K562 (cell line): ENCODE measurements at regions not wholly inside any gene's neighbourhood (a gene's known extent, or its start where the extent isn't known, plus 50 kb on each side); places are given as distances from the start of the nearest gene placed in this dataset.
A peak's percentile ranks its signal among the peaks of the same experiment; 100 is the strongest.

Source experiments
- ARID4B ChIP-seq: sonication (generic); formaldehyde crosslinking; IDR thresholded peaks from 2 replicates; pipeline ENCODE4 v1.8.0; 2022; ENCODE audit warnings: mild to moderate bottlenecking, missing genetic modification reagents
- BCLAF1 ChIP-seq, 2 experiments: fragments of 450-650 bp in 1 of 2; IDR thresholded peaks; 2 replicates each; pipeline ENCODE4 v1.6.1; 2011 to 2017; ENCODE audit warnings: low read depth in 2 of 2, antibody characterized with exemption in 1 of 2, borderline replicate concordance in 1 of 2, low read length in 1 of 2, mild to moderate bottlenecking in 1 of 2, mixed read lengths in 1 of 2; ENCODE audit not compliant: control insufficient read depth in 1 of 2
- C11orf30 ChIP-seq: fragments of 450-650 bp; IDR thresholded peaks from 2 replicates; pipeline ENCODE4 v1.6.1; 2016; ENCODE audit warnings: low read depth, mild to moderate bottlenecking
- CREB3 ChIP-seq: fragments of 450-650 bp; conservative IDR thresholded peaks from 2 replicates; pipeline ENCODE4 v1.6.1; 2016; ENCODE audit warnings: missing genetic modification characterization, low read depth, mild to moderate bottlenecking, missing compliant biosample characterization, moderate library complexity
- KLF16 ChIP-seq: IDR thresholded peaks from 2 replicates; pipeline ENCODE4 v1.6.1; 2016; ENCODE audit warnings: antibody characterized with exemption
- MXI1 ChIP-seq: IDR thresholded peaks from 2 replicates; pipeline ENCODE4 v1.6.1; 2011; ENCODE audit warnings: low read depth, mild to moderate bottlenecking, improper control_type of control experiment, low read length
- POLR2B ChIP-seq: fragments of 450-650 bp; IDR thresholded peaks from 2 replicates; pipeline ENCODE4 v1.6.1; 2018; ENCODE audit warnings: low read depth; ENCODE audit not compliant: partially characterized antibody
- RAD21 ChIP-seq, 2 experiments: fragments of 250-450 bp in 1 of 2; fragments of 450-650 bp in 1 of 2; sonication (Bioruptor Pico) in 1 of 2; formaldehyde crosslinking in 1 of 2; IDR thresholded peaks in 1 of 2; conservative IDR thresholded peaks in 1 of 2; 2 replicates each; pipeline versions ENCODE4 v1.4.0 to v1.8.0; 2020 to 2022; ENCODE audit warnings: mild to moderate bottlenecking in 2 of 2, moderate library complexity in 1 of 2
- RBM15 ChIP-seq: fragments of 200-400 bp; formaldehyde crosslinking; IDR thresholded peaks from 2 replicates; pipeline ENCODE4 v1.6.1; 2018; ENCODE audit warnings: mild to moderate bottlenecking, low read length, moderate library complexity; ENCODE audit not compliant: insufficient read depth
- SETDB1 ChIP-seq: IDR thresholded peaks from one replicate; pipeline ENCODE4 v1.6.1; 2012; ENCODE audit warnings: low read length, control low read depth, inconsistent platforms
- ZNF12 ChIP-seq: sonication (generic); formaldehyde crosslinking; IDR thresholded peaks from 2 replicates; pipeline ENCODE4 v1.4.0; 2020; ENCODE audit warnings: mild to moderate bottlenecking, missing genetic modification reagents
- ZNF217 ChIP-seq: sonication (generic); formaldehyde crosslinking; IDR thresholded peaks from 2 replicates; pipeline ENCODE4 v1.8.0; 2022; ENCODE audit warnings: mild to moderate bottlenecking, missing genetic modification reagents
- ZNF24 ChIP-seq: fragments of 450-650 bp; IDR thresholded peaks from 2 replicates; pipeline ENCODE4 v1.6.1; 2016
- ZNF589 ChIP-seq: fragments of 200-800 bp; sonication (Bioruptor generic); IDR thresholded peaks from 2 replicates; pipeline ENCODE4 v1.6.1; 2016; ENCODE audit warnings: low read depth, missing genetic modification characterization, missing compliant biosample characterization
- ZNF764 ChIP-seq: fragments of 250-450 bp; sonication (Bioruptor Pico); IDR thresholded peaks from 2 replicates; pipeline ENCODE4 v1.4.0; 2020; ENCODE audit warnings: low read depth, mild to moderate bottlenecking, moderate library complexity
- TF ChIP-seq, protein P1 (sequence below): IDR thresholded peaks from 2 replicates; pipeline ENCODE4 v1.6.1; 2011; ENCODE audit warnings: borderline replicate concordance, low read depth, mild to moderate bottlenecking, moderate library complexity, low read length; ENCODE audit not compliant: insufficient read depth, poor library complexity, severe bottlenecking

DNA sequence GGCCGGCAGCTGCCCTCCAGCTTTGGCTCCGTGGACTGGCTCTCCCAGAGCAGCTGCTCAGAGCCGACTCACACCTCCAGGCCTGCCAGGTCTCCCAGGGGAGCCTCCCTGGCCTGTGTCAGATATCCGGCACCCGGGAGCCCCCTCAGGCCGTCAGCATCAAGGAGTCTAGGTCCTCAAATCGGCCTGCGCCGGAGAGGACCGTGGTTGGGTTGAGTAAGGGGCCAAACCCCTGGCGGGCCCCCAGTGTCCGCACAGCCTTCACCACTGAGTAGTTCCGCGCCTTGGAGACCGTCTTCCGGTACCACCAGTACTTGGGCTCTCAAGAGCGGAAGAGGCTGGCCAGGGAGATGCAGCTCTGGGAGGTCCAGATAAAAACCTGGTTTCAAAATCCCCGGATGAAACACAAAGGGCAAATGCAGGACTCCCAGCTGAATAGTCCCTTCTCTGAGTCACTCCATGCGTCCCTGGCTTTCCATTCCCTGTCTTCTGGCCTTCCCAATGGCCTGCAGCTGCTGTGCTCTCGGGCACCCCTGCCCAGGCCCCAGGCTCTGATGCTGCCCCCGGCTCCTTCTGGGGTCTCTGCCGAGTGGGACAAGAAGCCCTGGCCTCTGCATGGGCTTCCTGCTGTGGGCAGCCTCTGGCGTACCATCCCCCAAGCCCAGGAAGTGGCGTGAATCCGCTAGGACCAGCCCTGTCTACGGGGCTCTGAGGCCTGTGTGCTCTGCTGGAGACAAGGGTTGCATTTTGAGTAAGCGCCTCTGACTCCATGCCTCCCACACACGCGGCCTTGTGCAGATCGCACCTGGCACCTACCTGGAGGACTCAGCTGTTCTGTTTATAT, 245.1 kb upstream of the ATXN7L3B start (continued):
- TF ChIP-seq ARID4B (CRISPR knock-in tag) (no peak), POLR2B (peak; percentile 84), CREB3 (tag) (0 out of 2 replicates have a peak, but pooled peaks have one; percentile 26), C11orf30 (peak; percentile 17; the same call in 1 of the 2 replicates), ZNF217 (CRISPR knock-in tag) (no peak), ZNF24 (no peak), SETDB1 (no peak), ZNF12 (CRISPR knock-in tag) (0 out of 2 replicates have a peak, but pooled peaks have one; percentile 42), ZNF589 (CRISPR knock-in tag) (peak; percentile 87), BCLAF1 (IDR thresholded peaks at IDR 0.05; ENCODE audit: borderline replicate concordance in 1 of 2, control insufficient read depth in 1 of 2, low read depth in 2 of 2, low read length in 1 of 2) (no peak), RAD21 (CRISPR knock-in tag; conservative IDR thresholded peaks at IDR 0.05 in 1 of 2, IDR thresholded peaks at IDR 0.05 in 1 of 2) (no peak), KLF16 (no peak), MXI1 (no peak), ZNF764 (CRISPR knock-in tag) (no peak), RBM15 (no peak)
- TF ChIP-seq, protein P1, sequence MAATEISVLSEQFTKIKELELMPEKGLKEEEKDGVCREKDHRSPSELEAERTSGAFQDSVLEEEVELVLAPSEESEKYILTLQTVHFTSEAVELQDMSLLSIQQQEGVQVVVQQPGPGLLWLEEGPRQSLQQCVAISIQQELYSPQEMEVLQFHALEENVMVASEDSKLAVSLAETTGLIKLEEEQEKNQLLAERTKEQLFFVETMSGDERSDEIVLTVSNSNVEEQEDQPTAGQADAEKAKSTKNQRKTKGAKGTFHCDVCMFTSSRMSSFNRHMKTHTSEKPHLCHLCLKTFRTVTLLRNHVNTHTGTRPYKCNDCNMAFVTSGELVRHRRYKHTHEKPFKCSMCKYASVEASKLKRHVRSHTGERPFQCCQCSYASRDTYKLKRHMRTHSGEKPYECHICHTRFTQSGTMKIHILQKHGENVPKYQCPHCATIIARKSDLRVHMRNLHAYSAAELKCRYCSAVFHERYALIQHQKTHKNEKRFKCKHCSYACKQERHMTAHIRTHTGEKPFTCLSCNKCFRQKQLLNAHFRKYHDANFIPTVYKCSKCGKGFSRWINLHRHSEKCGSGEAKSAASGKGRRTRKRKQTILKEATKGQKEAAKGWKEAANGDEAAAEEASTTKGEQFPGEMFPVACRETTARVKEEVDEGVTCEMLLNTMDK: no peak
